GM10266 (cell line): ENCODE measurements at regions not wholly inside any gene's neighbourhood (a gene's known extent, or its start where the extent isn't known, plus 50 kb on each side); places are given as distances from the start of the nearest gene placed in this dataset.
A peak's percentile ranks its signal among the peaks of the same experiment; 100 is the strongest.

Experiments
- DNase-seq: peaks from one replicate; pipeline ENCODE4 v3.0.0; 2012; ENCODE audit errors: extremely low spot score
- TF ChIP-seq, protein P1 (sequence below): IDR thresholded peaks from 2 replicates; pipeline ENCODE4 v1.5.1; 2012; ENCODE audit warnings: mild to moderate bottlenecking, low read depth; ENCODE audit not compliant: control insufficient read depth, insufficient read depth; ENCODE audit errors: missing control alignments

DNA sequence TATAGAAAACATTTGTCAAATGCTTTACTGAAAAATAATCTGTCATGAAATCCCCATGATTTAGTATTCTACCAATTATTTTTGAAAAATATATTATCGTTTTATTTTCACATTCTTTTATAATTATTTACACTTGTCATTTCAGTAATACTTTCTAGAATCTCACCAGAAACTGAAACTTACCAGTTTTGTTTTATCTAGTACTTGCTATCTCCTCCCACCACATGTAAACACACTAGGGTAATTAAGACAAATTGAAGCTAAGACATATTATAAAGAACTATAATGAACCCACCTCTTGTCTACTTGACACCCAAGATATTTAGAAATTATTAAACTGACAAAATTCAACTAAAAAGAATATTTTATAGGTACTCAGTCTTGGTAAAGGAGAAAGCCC, 51.5 kb upstream of the GRM3 start:
- no peak for DNase-seq
- TF ChIP-seq, protein P1, sequence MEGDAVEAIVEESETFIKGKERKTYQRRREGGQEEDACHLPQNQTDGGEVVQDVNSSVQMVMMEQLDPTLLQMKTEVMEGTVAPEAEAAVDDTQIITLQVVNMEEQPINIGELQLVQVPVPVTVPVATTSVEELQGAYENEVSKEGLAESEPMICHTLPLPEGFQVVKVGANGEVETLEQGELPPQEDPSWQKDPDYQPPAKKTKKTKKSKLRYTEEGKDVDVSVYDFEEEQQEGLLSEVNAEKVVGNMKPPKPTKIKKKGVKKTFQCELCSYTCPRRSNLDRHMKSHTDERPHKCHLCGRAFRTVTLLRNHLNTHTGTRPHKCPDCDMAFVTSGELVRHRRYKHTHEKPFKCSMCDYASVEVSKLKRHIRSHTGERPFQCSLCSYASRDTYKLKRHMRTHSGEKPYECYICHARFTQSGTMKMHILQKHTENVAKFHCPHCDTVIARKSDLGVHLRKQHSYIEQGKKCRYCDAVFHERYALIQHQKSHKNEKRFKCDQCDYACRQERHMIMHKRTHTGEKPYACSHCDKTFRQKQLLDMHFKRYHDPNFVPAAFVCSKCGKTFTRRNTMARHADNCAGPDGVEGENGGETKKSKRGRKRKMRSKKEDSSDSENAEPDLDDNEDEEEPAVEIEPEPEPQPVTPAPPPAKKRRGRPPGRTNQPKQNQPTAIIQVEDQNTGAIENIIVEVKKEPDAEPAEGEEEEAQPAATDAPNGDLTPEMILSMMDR: no peak

DNA sequence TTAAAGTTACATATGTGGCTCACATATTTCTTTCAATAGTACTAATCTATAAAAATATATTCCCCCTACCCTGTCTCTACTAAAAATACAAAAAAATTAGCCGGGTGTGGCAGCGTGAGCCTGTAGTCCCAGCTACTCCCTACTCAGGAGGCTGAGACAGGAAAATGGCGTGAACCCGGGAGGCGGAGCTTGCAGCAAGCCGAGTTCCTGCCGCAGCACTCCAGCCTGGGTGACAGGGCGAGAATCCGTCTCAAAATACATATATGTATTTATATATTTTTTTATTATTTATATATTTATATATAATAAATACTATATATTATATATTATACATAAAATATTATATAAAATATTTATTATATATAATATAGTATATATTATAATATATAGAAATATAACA, 69.7 kb upstream of the GRM3 start:
- TF ChIP-seq, protein P1: no peak
- no peak for DNase-seq

DNA sequence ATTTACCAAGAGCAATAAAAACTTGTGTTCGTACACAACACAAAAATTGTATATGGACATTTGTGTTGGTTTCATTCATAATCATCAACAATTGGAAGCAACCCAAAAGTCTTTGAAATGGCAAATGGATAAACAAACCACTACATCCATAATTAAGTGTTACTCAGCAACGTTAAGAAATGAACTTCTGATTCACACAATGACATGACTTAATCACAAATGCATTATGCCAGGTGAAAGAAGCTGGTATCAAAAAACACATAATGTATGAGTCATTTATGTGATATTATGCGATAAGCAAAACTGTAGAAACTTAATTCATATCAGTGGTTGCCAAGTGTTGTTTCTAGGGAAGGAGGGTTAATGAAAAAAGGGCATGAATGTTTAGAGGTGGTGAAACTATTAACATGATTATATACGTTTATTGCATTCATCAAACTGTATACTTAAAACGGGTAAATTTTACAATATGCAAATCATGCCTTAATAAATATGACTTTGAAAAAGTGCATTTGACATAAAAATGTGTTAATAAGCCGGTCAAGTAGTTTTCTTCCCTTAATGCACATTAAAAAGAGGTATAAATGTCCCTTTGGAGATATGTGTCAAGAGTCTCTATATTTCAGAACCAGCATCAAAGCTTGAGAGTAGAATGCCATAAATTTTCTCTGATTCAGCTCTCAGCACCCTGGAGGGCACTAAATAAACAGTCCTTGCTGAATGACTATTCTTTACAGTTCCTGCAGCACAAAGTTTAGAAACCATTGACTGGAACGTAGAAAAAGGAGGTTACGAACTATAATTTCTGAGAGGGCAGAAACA, 84.8 kb upstream of the GRM3 start:
- no peak for DNase-seq
- TF ChIP-seq, protein P1: no peak

DNA sequence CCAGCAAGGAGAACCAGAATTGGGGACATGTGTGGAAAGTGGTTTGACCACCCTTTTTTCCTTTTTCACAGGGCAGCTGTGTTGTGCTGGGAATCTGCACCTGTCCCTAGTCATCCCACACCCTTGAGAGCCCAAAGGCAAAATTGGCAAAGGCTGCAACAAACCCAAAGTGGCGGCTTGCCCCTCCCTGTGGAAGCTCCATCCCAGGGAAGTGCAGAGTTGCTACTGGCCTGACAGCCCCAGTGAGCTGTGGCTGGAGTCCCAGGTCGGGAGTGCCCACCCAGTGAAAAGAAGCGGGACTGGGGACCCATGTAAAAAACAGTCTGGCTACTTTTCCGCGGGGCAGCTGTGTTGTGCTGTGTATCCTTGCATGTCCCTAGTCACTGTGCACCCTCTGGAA, 109.1 kb upstream of the GRM3 start:
- TF ChIP-seq, protein P1: no peak
- no peak for DNase-seq

DNA sequence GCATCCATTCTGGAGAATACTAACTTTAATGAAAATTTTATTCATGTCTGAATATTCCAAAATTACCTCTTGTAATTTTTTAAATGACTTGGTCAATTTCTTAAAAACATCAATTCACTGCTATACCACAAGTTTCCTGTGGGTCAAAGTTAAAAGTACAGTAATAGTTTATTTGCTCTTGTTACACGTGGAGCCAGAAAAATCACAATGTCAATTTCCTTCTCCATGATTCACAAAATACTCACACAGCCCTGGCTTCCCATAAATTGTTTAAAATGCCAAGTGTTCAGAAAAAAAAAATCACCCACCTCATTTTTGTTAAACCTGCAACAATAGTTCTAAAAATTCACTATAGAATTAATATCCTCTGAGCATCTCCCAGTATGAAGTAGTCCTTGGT, 139.5 kb upstream of the GRM3 start:
- TF ChIP-seq, protein P1: no peak
- no peak for DNase-seq

DNA sequence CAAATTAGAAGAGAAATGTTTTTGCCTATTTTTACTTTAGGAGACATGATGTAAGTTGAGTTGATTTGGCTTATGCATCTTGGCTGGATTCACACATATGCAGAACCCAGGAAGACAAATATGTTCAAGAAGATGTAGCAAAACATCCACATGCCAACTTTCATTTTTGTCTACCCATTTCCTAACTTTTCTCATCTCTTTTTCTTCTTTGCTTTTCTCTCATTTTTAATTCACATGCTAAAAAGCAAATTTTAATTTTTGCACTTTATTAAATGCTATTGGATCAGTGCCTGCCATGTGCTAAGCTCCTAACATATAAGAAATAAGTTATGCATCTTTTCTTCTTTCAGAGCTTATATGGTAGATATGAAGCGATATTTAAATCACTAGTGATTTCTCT, 143.7 kb upstream of the GRM3 start:
- TF ChIP-seq, protein P1: no peak
- no peak for DNase-seq

DNA sequence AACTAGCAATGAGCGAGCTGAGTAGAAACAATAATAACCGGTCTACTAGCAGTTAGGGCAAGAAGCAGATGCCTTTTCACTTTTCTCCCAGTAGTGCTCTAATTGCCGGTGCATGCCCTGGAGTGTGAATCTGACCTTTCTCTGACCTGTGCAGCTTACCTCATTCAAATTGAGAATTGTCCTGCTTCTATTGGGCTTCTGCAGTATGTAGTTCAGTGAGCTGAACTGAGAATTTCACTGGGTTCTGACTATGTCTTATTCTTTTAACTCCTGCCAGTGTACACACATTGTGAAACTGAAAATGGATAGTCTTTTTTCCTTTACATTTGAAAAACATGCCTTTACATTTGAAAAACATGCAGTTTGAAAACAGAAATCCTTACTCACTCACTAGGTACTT, 157.9 kb upstream of the GRM3 start:
- peak; percentile 22 for DNase-seq
- TF ChIP-seq, protein P1: no peak
